ENCODE measurements at regions not wholly inside any gene's neighbourhood (a gene's known extent, or its start where the extent isn't known, plus 50 kb on each side); places are given as distances from the start of the nearest gene placed in this dataset.
A peak's percentile ranks its signal among the peaks of the same experiment; 100 is the strongest.
"Not testable (repeated sequence)": the region's sequence is repeated elsewhere in the genome, so short reads cannot be mapped to it uniquely, and the experiment has no call there.

- intact Hi-C loops (cut with DNase I; ENCODE audit: low total_unique reads) (no loop called here), in situ Hi-C loops (cut with MboI; ENCODE audit: low sequenced_read_pairs in 4 of 4) (no loop called here)
- no peak for TF ChIP-seq CTCF (IDR thresholded peaks at IDR 0.05 in 4 of 5, conservative IDR thresholded peaks at IDR 0.05 in 1 of 5)
- no peak for TF ChIP-seq POLR2A (IDR thresholded peaks at IDR 0.05)
- Histone ChIP-seq H3K36me3 (peaks cover 0 to 11% of the 10 kb centered on the region in 2 donors), H3K27me3 (no peaks in the 10 kb centered on the region), H3K9me3 (no peaks in the 10 kb centered on the region), H3K27ac (no peak overlapping the region), H3K4me3 (no peak overlapping the region), H3K4me1 (peaks cover 4 to 12% of the 10 kb centered on the region in 2 donors)
- no peak for DNase-seq
- ATAC-seq, result no peak
Observed at GRCh38 chr22:22318723-22319465, 74.3 kb downstream of the VPREB1 start.

- peak in 1 of 2 donors; percentile 25 for DNase-seq
- intact Hi-C loops (cut with DNase I; ENCODE audit: low total_unique reads), result not testable (repeated sequence)
Observed at GRCh38 chr22:22321743-22322611, 77.4 kb downstream of the VPREB1 start.

GRCh38 chr22:22322792-22323191 lies 78.2 kb downstream of the VPREB1 start:
- no peak for DNase-seq
- H3K27ac ChIP-seq, result no peak overlapping the region
- in situ Hi-C loops (cut with MboI; ENCODE audit: low sequenced_read_pairs in 4 of 4), result no loop called here
- ATAC-seq, result no peak
- TF ChIP-seq CTCF (IDR thresholded peaks at IDR 0.05 in 4 of 5, conservative IDR thresholded peaks at IDR 0.05 in 1 of 5), result no peak
- no peak for TF ChIP-seq POLR2A (IDR thresholded peaks at IDR 0.05)
- H3K27me3 ChIP-seq, result no peaks in the 10 kb centered on the region
- H3K4me1 ChIP-seq, result no peaks in the 10 kb centered on the region
- peaks cover 0 to 11% of the 10 kb centered on the region in 2 donors for H3K36me3 ChIP-seq
- H3K9me3 ChIP-seq, result no peaks in the 10 kb centered on the region
- H3K4me3 ChIP-seq, result no peak overlapping the region
- intact Hi-C loops (cut with DNase I; ENCODE audit: low total_unique reads), result no loop called here

More at GRCh38 chr22:22321743-22322611, 77.4 kb downstream of the VPREB1 start:
- H3K27ac ChIP-seq; ATAC-seq; H3K4me3 ChIP-seq; H3K27me3 ChIP-seq; in situ Hi-C loops (cut with MboI; ENCODE audit: low sequenced_read_pairs in 4 of 4); H3K9me3 ChIP-seq; H3K4me1 ChIP-seq: not testable (repeated sequence)
- peak; percentile 12 to 83 (median 66) for TF ChIP-seq CTCF (IDR thresholded peaks at IDR 0.05 in 4 of 5, conservative IDR thresholded peaks at IDR 0.05 in 1 of 5)
- H3K36me3 ChIP-seq, result peaks cover 0 to 11% of the 10 kb centered on the region in 2 donors

GRCh38 chr22:22327723-22328122 lies 83.1 kb downstream of the VPREB1 start:
- in situ Hi-C loops (cut with MboI; ENCODE audit: low sequenced_read_pairs in 4 of 4), result no loop called here

More at GRCh38 chr22:22327723-22328122, 83.1 kb downstream of the VPREB1 start:
- H3K27ac ChIP-seq, result no peak overlapping the region
- H3K9me3 ChIP-seq, result no peaks in the 10 kb centered on the region
- H3K4me1 ChIP-seq, result no peaks in the 10 kb centered on the region
- intact Hi-C loops (cut with DNase I; ENCODE audit: low total_unique reads), result no loop called here
- no peaks in the 10 kb centered on the region for H3K36me3 ChIP-seq
- H3K4me3 ChIP-seq, result no peak overlapping the region
- peaks cover 5 to 37% (median 24%) of the 10 kb centered on the region in 3 donors for H3K27me3 ChIP-seq
- DNase-seq, result no peak
- ATAC-seq, result no peak
- TF ChIP-seq POLR2A (IDR thresholded peaks at IDR 0.05), result no peak
- no peak for TF ChIP-seq CTCF (IDR thresholded peaks at IDR 0.05 in 4 of 5, conservative IDR thresholded peaks at IDR 0.05 in 1 of 5)

All from gastrocnemius medialis (tissue), 4 donors.